Activated CD4-positive, alpha-beta T cell treated with anti-CD3 and anti-CD28 coated beads, Interleukin-2, amount 50 U/mL, for 4 hours (primary cell): ENCODE measurements at regions not wholly inside any gene's neighbourhood (a gene's known extent, or its start where the extent isn't known, plus 50 kb on each side); places are given as distances from the start of the nearest gene placed in this dataset.
"Not testable (repeated sequence)": the region's sequence is repeated elsewhere in the genome, so short reads cannot be mapped to it uniquely, and the experiment has no call there.

ENCODE experiments used
- DNase-seq, 2 experiments: peaks; one replicate each; pipeline ENCODE4 v3.0.0-alpha.2; 2020

GRCh38 chr22:49519117-49519737, 308.4 kb downstream of the BRD1 start:
- no peak for DNase-seq

DNA sequence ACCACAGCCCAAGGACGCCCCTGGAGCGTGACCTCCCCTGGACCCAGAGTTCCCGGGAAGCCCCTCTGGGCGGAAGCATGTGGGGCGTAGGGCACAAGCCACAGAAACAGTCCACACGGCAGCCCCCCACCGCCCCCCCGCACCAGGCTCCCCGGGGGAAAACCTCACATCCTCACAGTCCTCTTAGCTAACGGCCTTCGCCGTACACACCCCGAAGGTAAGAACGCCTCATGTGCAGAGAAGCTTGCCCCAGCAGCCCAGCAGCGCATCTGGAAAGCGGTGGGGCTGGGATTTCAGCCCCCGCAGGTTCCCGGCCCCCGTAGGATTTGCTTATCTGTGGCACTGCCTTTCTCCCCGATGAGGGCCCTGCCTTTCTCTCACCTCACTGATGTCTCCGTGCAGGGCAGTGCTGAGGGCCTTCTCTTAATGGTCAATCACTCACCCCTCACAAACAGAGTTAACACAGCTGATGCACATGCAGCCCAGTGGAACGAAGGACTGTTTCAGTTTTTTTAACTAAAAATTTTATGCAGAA, 309.2 kb downstream of the BRD1 start:
- DNase-seq, result no peak

DNA sequence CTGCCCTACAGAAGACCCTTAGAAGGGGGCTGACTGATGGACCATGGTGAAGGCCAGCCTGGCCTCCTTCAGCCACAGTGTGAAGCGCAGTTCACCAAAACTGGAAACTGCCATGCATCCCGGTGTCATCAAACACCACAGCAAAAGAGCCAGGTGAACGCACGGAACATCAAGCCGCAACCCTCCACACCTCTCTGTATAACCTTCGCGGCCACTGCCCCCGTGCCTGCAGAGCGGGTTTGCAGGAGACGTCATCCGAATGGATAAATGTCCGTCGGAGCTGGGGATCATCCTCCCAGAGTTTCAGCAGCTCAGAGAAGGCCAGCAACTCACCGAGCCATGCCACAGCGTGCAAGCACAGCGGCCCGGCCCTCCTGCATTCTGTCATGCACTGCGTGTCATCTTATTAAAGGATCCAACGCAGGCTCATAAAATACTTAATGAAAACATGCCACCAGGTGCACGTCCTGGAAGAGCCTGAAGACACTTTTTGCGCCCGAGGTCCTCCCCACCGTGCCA, 309.9 kb downstream of the BRD1 start:
- no peak for DNase-seq

DNA sequence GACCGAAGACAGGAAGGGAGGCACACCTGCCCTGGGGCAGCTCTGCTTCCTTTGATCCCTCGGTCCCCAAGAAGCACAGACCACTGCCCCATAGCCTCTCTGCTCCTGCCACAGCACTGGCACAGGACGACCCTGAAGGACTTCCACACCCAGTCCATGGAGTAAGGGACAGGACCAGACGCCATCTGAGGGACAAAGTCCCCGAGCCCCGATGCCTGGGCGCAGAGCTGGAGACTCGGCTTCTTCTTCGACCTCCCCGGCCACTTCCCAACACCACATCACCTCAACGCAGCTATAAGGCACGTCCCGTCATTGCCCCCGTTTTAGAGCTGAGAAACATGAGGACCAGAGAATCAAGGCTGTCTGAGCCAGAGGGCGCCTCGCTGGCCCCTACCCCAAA, 310.5 kb downstream of the BRD1 start:
- DNase-seq, result no peak

- no peak for DNase-seq
Observed at GRCh38 chr22:49515475-49515874, 312.2 kb downstream of the BRD1 start.

GRCh38 chr22:49514641-49515040, 313.0 kb downstream of the BRD1 start:
- no peak for DNase-seq

DNA sequence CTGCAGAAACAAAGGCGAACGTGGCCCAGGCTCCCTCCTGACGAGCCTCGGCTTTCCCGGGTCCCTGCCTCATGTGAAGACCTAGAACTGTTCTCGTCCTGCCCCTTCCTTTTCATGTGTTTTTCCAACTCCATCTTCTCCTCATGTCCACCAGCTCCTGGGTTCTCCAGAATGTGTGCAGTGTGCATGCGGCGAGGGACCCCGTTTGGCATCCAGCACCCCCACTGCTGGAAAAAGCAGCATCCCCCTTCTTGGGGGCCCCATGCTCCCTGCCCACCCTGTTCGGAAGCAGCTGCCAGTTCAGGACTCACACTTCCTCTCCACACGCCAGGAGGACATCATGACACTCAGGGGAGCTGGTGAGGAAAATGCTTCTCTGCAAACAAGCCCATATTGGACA, 313.5 kb downstream of the BRD1 start:
- no peak for DNase-seq

DNA sequence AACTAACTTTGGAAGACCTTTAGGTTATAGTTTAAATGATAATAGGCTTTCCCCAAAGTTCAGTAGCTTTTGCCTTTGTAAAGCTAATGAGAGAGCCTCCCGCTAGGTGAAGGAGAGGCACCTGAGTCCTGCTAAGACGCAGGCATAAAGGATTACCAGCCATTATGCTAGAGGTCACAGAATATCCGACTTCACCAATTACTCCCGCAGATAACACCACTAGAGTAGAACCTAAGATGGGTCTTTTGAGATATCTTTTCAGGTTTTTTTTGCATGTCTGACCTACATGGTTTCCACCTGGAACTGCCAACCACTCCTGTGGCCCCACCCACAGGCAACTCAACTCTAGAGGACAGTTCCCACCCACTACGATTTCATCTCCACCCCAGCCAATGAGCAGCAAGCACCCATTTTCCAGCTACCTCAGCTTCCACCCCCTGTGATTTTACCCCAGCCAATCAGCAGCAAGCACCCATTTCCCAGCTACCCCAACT, 314.3 kb downstream of the BRD1 start:
- DNase-seq, result no peak

GRCh38 chr22:49512487-49513165, 315.0 kb downstream of the BRD1 start:
- DNase-seq, result no peak

GRCh38 chr22:49511393-49512189, 316.1 kb downstream of the BRD1 start:
- not testable (repeated sequence) for DNase-seq

GRCh38 chr22:49510718-49511117, 317.0 kb downstream of the BRD1 start:
- no peak for DNase-seq

DNA sequence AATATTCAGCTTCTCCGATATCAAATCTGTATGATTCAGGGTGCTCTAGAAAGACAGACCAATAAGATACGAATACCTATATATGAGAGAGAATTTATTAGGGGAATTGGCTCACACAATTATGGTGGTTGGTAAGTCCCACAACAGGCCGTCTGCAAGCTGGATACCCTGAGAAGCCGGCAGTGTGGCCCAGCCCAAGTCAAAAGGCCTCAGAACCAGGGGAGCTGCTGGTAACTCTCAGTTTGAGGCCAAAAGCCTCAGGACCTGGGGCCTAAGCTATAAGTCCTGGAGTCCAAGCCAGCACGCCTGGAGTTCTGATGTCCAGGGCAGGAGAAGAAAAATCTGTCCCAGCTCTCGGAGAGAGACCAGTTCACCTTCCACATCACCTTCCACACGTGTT, 318.7 kb downstream of the BRD1 start:
- DNase-seq, result no peak

- DNase-seq, result no peak
Observed at GRCh38 chr22:49508561-49508960, 319.1 kb downstream of the BRD1 start.

GRCh38 chr22:49507607-49508292, 319.9 kb downstream of the BRD1 start:
- no peak for DNase-seq

- no peak for DNase-seq
Observed at GRCh38 chr22:49506010-49506400, 321.7 kb downstream of the BRD1 start.

GRCh38 chr22:49505337-49506009, 322.2 kb downstream of the BRD1 start:
- no peak for DNase-seq

GRCh38 chr22:49503896-49504521, 323.7 kb downstream of the BRD1 start:
- DNase-seq, result no peak

GRCh38 chr22:49503321-49503720, 324.4 kb downstream of the BRD1 start:
- DNase-seq, result no peak

DNA sequence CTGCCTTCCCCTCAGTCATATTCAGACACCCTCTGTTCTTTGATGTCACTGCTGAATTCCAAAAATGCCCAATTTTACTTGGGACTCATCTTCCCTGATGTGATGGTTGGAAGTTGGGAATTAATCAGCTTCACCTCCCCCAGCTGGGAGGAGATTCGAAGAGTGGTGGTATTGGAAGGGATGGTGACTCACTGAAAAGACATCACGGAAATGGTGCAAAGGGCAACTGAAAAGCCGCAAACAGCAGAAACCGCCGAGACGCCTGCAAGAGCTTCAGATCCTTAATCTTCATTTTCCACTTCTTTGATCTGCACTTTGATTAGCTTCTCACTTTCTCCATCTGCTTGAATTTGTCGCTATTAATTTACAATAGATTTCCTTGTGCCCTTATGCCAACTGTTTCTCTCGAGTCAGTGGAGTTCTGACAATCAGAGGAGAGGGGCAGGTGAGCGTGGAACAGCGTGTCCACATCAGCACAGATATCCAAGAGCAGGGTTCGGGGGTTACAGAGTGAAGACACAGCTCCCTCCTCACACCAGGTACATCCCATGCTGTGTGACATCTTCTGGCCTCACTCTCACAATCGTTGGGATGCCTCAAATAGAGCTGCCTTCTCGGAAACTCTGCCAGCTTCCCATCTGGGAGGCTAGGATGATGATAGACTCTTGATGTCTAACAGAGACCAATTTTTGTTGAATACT, 325.4 kb downstream of the BRD1 start:
- no peak for DNase-seq

GRCh38 chr22:49500942-49501395, 326.7 kb downstream of the BRD1 start:
- DNase-seq, result no peak

DNA sequence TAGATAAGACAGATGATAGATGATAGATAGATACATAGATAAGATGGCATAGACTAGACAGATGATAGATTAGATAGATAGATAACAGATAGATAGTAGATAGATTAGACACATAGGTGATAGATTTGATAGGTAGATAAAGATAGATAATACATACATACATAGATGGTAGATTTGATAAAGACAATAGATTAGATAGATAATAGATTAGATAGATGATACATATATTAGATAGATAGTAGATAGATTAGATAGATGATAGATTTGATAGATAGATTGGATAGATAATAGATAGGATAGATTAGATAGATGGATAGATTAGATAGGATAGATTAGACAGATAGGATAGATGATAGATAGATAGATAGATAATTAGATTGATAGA, 327.6 kb downstream of the BRD1 start:
- no peak for DNase-seq
